Neutrophil (primary cell): ENCODE measurements at regions not wholly inside any gene's neighbourhood (a gene's known extent, or its start where the extent isn't known, plus 50 kb on each side); places are given as distances from the start of the nearest gene placed in this dataset.

Source experiments
- H3K27ac ChIP-seq: fragments of 200-600 bp; sonication (generic); 2 replicates; pipeline ENCODE4 v1.5.1; 2016; ENCODE audit warnings: mild to moderate bottlenecking, moderate library complexity
- H3K27me3 ChIP-seq: fragments of 200-600 bp; sonication (generic); 2 replicates; pipeline ENCODE4 v1.6.0; 2016; ENCODE audit warnings: mild to moderate bottlenecking
- H3K36me3 ChIP-seq: fragments of 200-600 bp; sonication (generic); 2 replicates; pipeline ENCODE4 v1.5.1; 2017
- H3K4me1 ChIP-seq, 2 experiments: fragments of 200-600 bp in 1 of 2; sonication (generic) in 1 of 2; 1 replicate in 1 of 2; 2 replicates in 1 of 2; pipeline versions ENCODE4 v1.5.1 to v1.6.1; 2013 to 2016; ENCODE audit warnings: low read depth in 1 of 2, low read length in 1 of 2, mild to moderate bottlenecking in 1 of 2, moderate library complexity in 1 of 2; ENCODE audit not compliant: control insufficient read depth in 1 of 2, insufficient read depth in 1 of 2
- H3K4me3 ChIP-seq, 2 experiments: fragments of 200-600 bp in 1 of 2; sonication (generic) in 1 of 2; 1 replicate in 1 of 2; 2 replicates in 1 of 2; pipeline ENCODE4 v1.5.1; 2013 to 2016; ENCODE audit warnings: low read depth in 1 of 2, low read length in 1 of 2, mild to moderate bottlenecking in 1 of 2, moderate library complexity in 1 of 2
- H3K9me3 ChIP-seq: fragments of 200-600 bp; sonication (generic); 2 replicates; pipeline ENCODE4 v1.5.1; 2016
- TF ChIP-seq, protein P1 (sequence below): fragments of 200-600 bp; sonication (generic); IDR thresholded peaks from 2 replicates; pipeline ENCODE4 v1.5.1; 2016; ENCODE audit warnings: antibody characterized with exemption

- Histone ChIP-seq H3K36me3 (no peaks in the 10 kb centered on the region), H3K27ac (no peak overlapping the region), H3K9me3 (no peaks in the 10 kb centered on the region), H3K4me3 (no peak overlapping the region), H3K27me3 (peaks cover 73% of the 10 kb centered on the region), H3K4me1 (no peaks in the 10 kb centered on the region)
- TF ChIP-seq, protein P1, sequence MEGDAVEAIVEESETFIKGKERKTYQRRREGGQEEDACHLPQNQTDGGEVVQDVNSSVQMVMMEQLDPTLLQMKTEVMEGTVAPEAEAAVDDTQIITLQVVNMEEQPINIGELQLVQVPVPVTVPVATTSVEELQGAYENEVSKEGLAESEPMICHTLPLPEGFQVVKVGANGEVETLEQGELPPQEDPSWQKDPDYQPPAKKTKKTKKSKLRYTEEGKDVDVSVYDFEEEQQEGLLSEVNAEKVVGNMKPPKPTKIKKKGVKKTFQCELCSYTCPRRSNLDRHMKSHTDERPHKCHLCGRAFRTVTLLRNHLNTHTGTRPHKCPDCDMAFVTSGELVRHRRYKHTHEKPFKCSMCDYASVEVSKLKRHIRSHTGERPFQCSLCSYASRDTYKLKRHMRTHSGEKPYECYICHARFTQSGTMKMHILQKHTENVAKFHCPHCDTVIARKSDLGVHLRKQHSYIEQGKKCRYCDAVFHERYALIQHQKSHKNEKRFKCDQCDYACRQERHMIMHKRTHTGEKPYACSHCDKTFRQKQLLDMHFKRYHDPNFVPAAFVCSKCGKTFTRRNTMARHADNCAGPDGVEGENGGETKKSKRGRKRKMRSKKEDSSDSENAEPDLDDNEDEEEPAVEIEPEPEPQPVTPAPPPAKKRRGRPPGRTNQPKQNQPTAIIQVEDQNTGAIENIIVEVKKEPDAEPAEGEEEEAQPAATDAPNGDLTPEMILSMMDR, result no peak
Observed at GRCh38 chr7:380711-381210, 90.8 kb downstream of the FOXL3 start.

DNA sequence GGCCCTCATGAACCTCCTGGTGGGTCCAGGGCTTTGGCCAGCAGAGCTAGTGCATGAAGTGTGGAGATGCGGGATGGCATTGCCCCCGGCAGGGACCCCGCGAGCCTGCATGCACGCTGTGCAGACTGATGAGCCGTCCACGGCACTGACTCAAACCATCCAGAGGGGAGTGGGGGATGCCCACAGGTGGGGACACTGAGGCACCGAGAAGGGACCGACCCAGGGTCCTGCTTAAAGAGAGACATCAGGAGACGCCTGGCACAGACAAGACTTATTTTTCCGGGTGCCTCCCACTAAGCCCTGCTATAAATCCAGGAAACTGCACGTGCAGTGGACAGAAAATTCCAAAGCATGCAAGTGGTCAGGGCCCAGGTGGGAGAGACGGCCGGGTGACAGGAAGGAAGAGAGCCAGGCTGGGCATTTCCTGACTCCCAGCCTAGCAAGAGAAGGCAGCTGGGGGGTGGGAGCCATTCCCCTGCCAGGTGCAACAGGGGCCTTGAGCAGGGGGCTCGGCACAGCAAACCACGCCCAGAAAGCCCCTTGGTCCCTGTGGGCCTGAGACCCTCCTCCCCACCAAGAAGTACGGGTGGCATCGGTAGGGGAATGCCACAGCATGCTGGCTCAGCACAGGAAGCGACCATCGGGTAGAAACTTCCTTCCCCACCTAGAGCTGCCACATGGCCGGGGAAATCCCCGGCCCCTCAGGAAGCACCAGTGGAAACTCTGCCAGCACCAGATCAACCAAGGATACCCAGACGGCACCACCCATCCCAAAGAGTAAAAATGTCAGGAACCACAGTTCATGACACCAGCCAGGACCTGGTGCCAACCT is 91.5 kb downstream of the FOXL3 start:
- Histone ChIP-seq H3K9me3 (no peaks in the 10 kb centered on the region), H3K27me3 (peaks cover 66% of the 10 kb centered on the region), H3K27ac (no peak overlapping the region), H3K36me3 (no peaks in the 10 kb centered on the region), H3K4me1 (no peaks in the 10 kb centered on the region), H3K4me3 (no peak overlapping the region)
- TF ChIP-seq, protein P1, result no peak

DNA sequence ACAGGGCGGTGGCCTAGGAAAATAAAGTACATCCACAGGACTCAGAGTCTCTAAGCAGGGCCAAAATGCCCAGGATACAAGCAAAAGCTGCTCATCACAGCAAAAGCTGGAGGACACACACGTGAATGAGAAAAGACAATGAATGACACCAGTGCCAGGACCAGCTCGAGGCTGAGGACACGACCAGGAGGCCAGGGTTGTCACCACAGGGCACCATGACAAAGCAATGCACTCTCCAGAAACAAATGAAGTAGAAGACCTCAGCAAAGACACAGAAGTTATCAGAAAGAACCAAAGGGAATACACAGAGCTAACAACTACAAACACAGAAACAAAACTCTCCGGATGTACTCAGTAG is 92.1 kb downstream of the FOXL3 start:
- Histone ChIP-seq H3K36me3 (no peaks in the 10 kb centered on the region), H3K9me3 (no peaks in the 10 kb centered on the region), H3K4me3 (no peak overlapping the region), H3K27ac (no peak overlapping the region), H3K4me1 (no peaks in the 10 kb centered on the region), H3K27me3 (peaks cover 60% of the 10 kb centered on the region)
- TF ChIP-seq, protein P1, result no peak

DNA sequence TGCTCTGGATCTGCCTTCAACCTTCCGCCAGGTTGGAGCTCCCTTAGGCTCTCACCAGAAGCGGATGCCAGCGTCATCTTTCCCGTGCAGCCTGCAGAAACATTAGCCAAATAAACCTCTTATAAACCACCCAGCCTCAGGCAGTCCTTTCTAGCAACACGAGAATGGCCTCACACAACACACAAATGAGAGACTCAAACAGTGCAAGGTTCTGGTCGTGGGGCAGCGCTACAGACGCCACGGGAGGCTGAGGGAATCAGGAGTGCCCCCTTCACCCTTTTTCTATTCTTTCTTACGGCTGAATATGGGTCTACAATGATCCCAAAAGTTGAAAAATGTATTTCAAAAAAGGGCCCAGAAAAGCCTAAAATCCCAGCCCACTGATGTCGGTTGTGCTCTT is 96.4 kb downstream of the FOXL3 start:
- H3K4me3 ChIP-seq, result no peak overlapping the region
- H3K27me3 ChIP-seq, result peaks cover 17% of the 10 kb centered on the region
- no peaks in the 10 kb centered on the region for H3K36me3 ChIP-seq
- H3K9me3 ChIP-seq, result no peaks in the 10 kb centered on the region
- no peak overlapping the region for H3K27ac ChIP-seq
- TF ChIP-seq, protein P1, result no peak
- no peaks in the 10 kb centered on the region for H3K4me1 ChIP-seq

GRCh38 chr7:387132-388022 is 97.4 kb downstream of the FOXL3 start:
- TF ChIP-seq, protein P1, result no peak
- no peaks in the 10 kb centered on the region for H3K4me1 ChIP-seq
- H3K9me3 ChIP-seq, result no peaks in the 10 kb centered on the region
- H3K4me3 ChIP-seq, result no peak overlapping the region
- no peaks in the 10 kb centered on the region for H3K36me3 ChIP-seq
- H3K27me3 ChIP-seq, result peaks cover 7% of the 10 kb centered on the region
- no peak overlapping the region for H3K27ac ChIP-seq
